ENCODE measurements at regions not wholly inside any gene's neighbourhood (a gene's known extent, or its start where the extent isn't known, plus 50 kb on each side); places are given as distances from the start of the nearest gene placed in this dataset.

DNA sequence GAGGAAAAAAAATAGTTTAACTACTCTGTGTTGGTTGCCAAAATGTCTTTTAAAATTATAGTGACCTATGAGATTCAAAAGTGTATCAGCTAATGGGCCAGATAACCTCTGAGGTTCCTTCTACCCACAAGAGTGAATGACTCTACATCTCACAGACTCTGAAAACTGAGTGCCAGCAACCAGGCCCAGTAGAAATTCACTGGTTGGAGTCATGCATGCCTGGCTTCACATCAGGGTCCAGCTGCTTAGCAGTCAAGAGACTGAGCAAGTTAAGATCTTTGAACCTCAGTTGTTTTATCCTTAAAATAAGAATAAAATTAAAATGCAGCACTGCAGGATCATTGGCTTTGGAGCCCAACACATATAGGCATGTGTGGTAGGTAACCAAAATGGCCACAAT is 342.6 kb upstream of the NFIA start:
- H3K9me3 Mint-ChIP-seq (ENCODE audit: unreplicated experiment) = peaks cover 2% of the 10 kb centered on the region
- H3K4me1 Mint-ChIP-seq (ENCODE audit: low read depth, unreplicated experiment) = no peaks in the 10 kb centered on the region
- no peak overlapping the region for H3K27ac Mint-ChIP-seq (ENCODE audit: unreplicated experiment)
- TF ChIP-seq, protein P1, sequence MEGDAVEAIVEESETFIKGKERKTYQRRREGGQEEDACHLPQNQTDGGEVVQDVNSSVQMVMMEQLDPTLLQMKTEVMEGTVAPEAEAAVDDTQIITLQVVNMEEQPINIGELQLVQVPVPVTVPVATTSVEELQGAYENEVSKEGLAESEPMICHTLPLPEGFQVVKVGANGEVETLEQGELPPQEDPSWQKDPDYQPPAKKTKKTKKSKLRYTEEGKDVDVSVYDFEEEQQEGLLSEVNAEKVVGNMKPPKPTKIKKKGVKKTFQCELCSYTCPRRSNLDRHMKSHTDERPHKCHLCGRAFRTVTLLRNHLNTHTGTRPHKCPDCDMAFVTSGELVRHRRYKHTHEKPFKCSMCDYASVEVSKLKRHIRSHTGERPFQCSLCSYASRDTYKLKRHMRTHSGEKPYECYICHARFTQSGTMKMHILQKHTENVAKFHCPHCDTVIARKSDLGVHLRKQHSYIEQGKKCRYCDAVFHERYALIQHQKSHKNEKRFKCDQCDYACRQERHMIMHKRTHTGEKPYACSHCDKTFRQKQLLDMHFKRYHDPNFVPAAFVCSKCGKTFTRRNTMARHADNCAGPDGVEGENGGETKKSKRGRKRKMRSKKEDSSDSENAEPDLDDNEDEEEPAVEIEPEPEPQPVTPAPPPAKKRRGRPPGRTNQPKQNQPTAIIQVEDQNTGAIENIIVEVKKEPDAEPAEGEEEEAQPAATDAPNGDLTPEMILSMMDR (IDR thresholded peaks at IDR 0.05; ENCODE audit: partially characterized antibody, unreplicated experiment) = no peak
- no peaks in the 10 kb centered on the region for H3K36me3 Mint-ChIP-seq (ENCODE audit: unreplicated experiment)
- H3K4me3 Mint-ChIP-seq (ENCODE audit: unreplicated experiment) = no peak overlapping the region
- no peak for DNase-seq
- peaks cover 1% of the 10 kb centered on the region for H3K27me3 Mint-ChIP-seq (ENCODE audit: unreplicated experiment)

GRCh38 chr1:60732977-60733401 is 349.4 kb upstream of the NFIA start:
- H3K36me3 Mint-ChIP-seq (ENCODE audit: unreplicated experiment) = no peaks in the 10 kb centered on the region
- TF ChIP-seq, protein P1 (IDR thresholded peaks at IDR 0.05; ENCODE audit: partially characterized antibody, unreplicated experiment) = no peak
- peaks cover 1% of the 10 kb centered on the region for H3K27me3 Mint-ChIP-seq (ENCODE audit: unreplicated experiment)
- no peak overlapping the region for H3K27ac Mint-ChIP-seq (ENCODE audit: unreplicated experiment)
- no peak overlapping the region for H3K4me3 Mint-ChIP-seq (ENCODE audit: unreplicated experiment)
- peaks cover 4% of the 10 kb centered on the region for H3K9me3 Mint-ChIP-seq (ENCODE audit: unreplicated experiment)
- DNase-seq = no peak
- no peaks in the 10 kb centered on the region for H3K4me1 Mint-ChIP-seq (ENCODE audit: low read depth, unreplicated experiment)

GRCh38 chr1:60731321-60731720 is 351.0 kb upstream of the NFIA start:
- H3K27me3 Mint-ChIP-seq (ENCODE audit: unreplicated experiment) = peaks cover 1% of the 10 kb centered on the region
- H3K27ac Mint-ChIP-seq (ENCODE audit: unreplicated experiment) = no peak overlapping the region
- no peak overlapping the region for H3K4me3 Mint-ChIP-seq (ENCODE audit: unreplicated experiment)
- no peaks in the 10 kb centered on the region for H3K36me3 Mint-ChIP-seq (ENCODE audit: unreplicated experiment)
- TF ChIP-seq, protein P1 (IDR thresholded peaks at IDR 0.05; ENCODE audit: partially characterized antibody, unreplicated experiment) = no peak
- peaks cover 4% of the 10 kb centered on the region for H3K9me3 Mint-ChIP-seq (ENCODE audit: unreplicated experiment)
- H3K4me1 Mint-ChIP-seq (ENCODE audit: low read depth, unreplicated experiment) = no peaks in the 10 kb centered on the region
- DNase-seq = no peak

DNA sequence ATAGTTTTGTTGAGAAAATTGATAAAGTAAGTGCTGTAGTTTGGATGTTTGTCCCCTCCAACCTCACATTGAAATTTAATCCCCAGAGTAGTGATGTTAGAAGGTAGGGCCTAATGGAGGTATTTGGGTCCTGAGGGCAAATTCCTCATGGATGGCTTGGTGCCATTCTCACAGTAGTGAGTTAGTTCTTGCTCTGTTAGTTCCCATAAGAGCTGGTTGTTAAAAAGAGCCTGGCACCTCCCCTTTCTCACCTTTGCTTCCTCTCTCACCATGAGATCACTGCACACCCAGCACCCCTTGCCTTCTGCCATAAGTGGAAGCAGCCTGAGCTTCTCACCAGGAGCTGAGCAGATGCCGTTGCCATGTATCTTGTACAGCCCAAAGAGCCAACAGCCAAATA is 354.8 kb upstream of the NFIA start:
- peaks cover 4% of the 10 kb centered on the region for H3K36me3 Mint-ChIP-seq (ENCODE audit: unreplicated experiment)
- H3K9me3 Mint-ChIP-seq (ENCODE audit: unreplicated experiment) = peaks cover 2% of the 10 kb centered on the region
- H3K27ac Mint-ChIP-seq (ENCODE audit: unreplicated experiment) = no peak overlapping the region
- peaks cover 1% of the 10 kb centered on the region for H3K27me3 Mint-ChIP-seq (ENCODE audit: unreplicated experiment)
- DNase-seq = no peak
- no peak overlapping the region for H3K4me3 Mint-ChIP-seq (ENCODE audit: unreplicated experiment)
- no peaks in the 10 kb centered on the region for H3K4me1 Mint-ChIP-seq (ENCODE audit: low read depth, unreplicated experiment)
- TF ChIP-seq, protein P1 (IDR thresholded peaks at IDR 0.05; ENCODE audit: partially characterized antibody, unreplicated experiment) = no peak

DNA sequence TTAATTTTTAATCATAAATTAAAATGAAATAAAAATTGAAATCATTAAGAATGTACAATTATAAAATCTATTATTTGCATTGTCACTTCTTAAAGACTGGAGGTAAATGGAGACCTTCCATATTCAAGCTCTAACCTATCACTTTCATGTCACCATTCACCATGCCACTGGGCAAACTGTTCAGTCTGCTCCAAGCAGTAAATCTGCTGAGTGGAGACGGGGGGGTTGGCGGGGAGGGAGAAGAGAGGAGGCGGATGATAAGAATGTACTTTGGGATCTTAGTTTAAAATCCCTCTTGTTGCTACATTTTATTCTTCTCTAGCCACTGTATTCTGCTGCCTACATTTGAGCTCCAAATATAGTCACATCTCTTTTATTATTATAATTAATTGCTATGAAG is 365.9 kb upstream of the NFIA start:
- H3K27ac Mint-ChIP-seq (ENCODE audit: unreplicated experiment) = no peak overlapping the region
- TF ChIP-seq, protein P1 (IDR thresholded peaks at IDR 0.05; ENCODE audit: partially characterized antibody, unreplicated experiment) = no peak

More for the DNA sequence above, 365.9 kb upstream of the NFIA start:
- Mint-ChIP-seq H3K4me3 (ENCODE audit: unreplicated experiment) (no peak overlapping the region), H3K36me3 (ENCODE audit: unreplicated experiment) (no peaks in the 10 kb centered on the region), H3K4me1 (ENCODE audit: low read depth, unreplicated experiment) (no peaks in the 10 kb centered on the region), H3K27me3 (ENCODE audit: unreplicated experiment) (no peaks in the 10 kb centered on the region), H3K9me3 (ENCODE audit: unreplicated experiment) (no peaks in the 10 kb centered on the region)
- no peak for DNase-seq

All from glutamatergic neuron (in vitro differentiated cells).